GM18507 (cell line): ENCODE measurements at regions not wholly inside any gene's neighbourhood (a gene's known extent, or its start where the extent isn't known, plus 50 kb on each side); places are given as distances from the start of the nearest gene placed in this dataset.

Experiments used
- DNase-seq: peaks from one replicate; pipeline ENCODE4 v3.0.0; 2011; ENCODE audit warnings: low read depth; ENCODE audit not compliant: insufficient read length; ENCODE audit errors: extremely low spot score
- FAIRE-seq: peaks from 2 replicates; lab custom pipeline; 2011; peaks lifted over from hg19 to GRCh38; lab: Jason Lieb, UNC

- FAIRE-seq = no peak
- DNase-seq = no peak
These were observed 320.5 kb upstream of the ZNF521 start for GRCh38 chr18:25672490-25672889.

- FAIRE-seq = no peak
- DNase-seq = no peak
These were observed 317.8 kb upstream of the ZNF521 start for GRCh38 chr18:25669741-25670140.

GRCh38 chr18:25662272-25662671 lies 310.3 kb upstream of the ZNF521 start:
- FAIRE-seq (no peak), DNase-seq (no peak)

GRCh38 chr18:25661831-25662230 lies 309.9 kb upstream of the ZNF521 start:
- no peak for FAIRE-seq
- DNase-seq = no peak

GRCh38 chr18:25659541-25659940 lies 307.6 kb upstream of the ZNF521 start:
- no peak for FAIRE-seq

GRCh38 chr18:25658476-25658875 lies 306.5 kb upstream of the ZNF521 start:
- no peak for DNase-seq
- FAIRE-seq = no peak

More at GRCh38 chr18:25659541-25659940, 307.6 kb upstream of the ZNF521 start:
- no peak for DNase-seq

- no peak for FAIRE-seq
- DNase-seq = no peak
These were observed 299.6 kb upstream of the ZNF521 start for GRCh38 chr18:25651553-25651952.

GRCh38 chr18:25650201-25650941 lies 298.4 kb upstream of the ZNF521 start:
- DNase-seq = no peak
- no peak for FAIRE-seq

GRCh38 chr18:25648716-25649260 lies 296.8 kb upstream of the ZNF521 start:
- DNase-seq (no peak), FAIRE-seq (no peak)

GRCh38 chr18:25647404-25647803 lies 295.4 kb upstream of the ZNF521 start:
- no peak for FAIRE-seq

GRCh38 chr18:25646971-25647370 lies 295.0 kb upstream of the ZNF521 start:
- DNase-seq = no peak
- no peak for FAIRE-seq

More at GRCh38 chr18:25647404-25647803, 295.4 kb upstream of the ZNF521 start:
- DNase-seq = no peak

GRCh38 chr18:25639596-25639995 lies 287.6 kb upstream of the ZNF521 start:
- DNase-seq (no peak), FAIRE-seq (no peak)

- FAIRE-seq = no peak
These were observed 281.6 kb upstream of the ZNF521 start for GRCh38 chr18:25633563-25633962.

GRCh38 chr18:25630682-25631081 lies 278.7 kb upstream of the ZNF521 start:
- DNase-seq (no peak), FAIRE-seq (no peak)

More at GRCh38 chr18:25633563-25633962, 281.6 kb upstream of the ZNF521 start:
- no peak for DNase-seq

- DNase-seq (no peak), FAIRE-seq (no peak)
These were observed 269.7 kb upstream of the ZNF521 start for GRCh38 chr18:25621682-25622081.

GRCh38 chr18:25621144-25621543 lies 269.2 kb upstream of the ZNF521 start:
- DNase-seq = no peak
- no peak for FAIRE-seq

- FAIRE-seq (no peak), DNase-seq (no peak)
These were observed 262.2 kb upstream of the ZNF521 start for GRCh38 chr18:25614168-25614567.

GRCh38 chr18:25612466-25612865 lies 260.5 kb upstream of the ZNF521 start:
- FAIRE-seq = no peak
- DNase-seq = no peak

- DNase-seq (no peak), FAIRE-seq (no peak)
These were observed 256.1 kb upstream of the ZNF521 start for GRCh38 chr18:25608091-25608490.

- DNase-seq (no peak), FAIRE-seq (no peak)
These were observed 253.1 kb upstream of the ZNF521 start for GRCh38 chr18:25604894-25605597.
